A673 (cell line): ENCODE measurements at regions not wholly inside any gene's neighbourhood (a gene's known extent, or its start where the extent isn't known, plus 50 kb on each side); places are given as distances from the start of the nearest gene placed in this dataset.

Experiments
- EZH2 ChIP-seq: fragments of 200-600 bp; sonication (generic); IDR thresholded peaks from 2 replicates; pipeline ENCODE4 v1.6.1; 2017; ENCODE audit warnings: borderline replicate concordance, low read depth, mild to moderate bottlenecking, mixed read lengths, antibody characterized with exemption, low read length; ENCODE audit not compliant: poor library complexity, severe bottlenecking
- TF ChIP-seq, protein P1 (sequence below): fragments of 300-800, 200-600 bp; sonication (generic); conservative IDR thresholded peaks from 2 replicates; pipeline ENCODE4 v1.5.1; 2017; ENCODE audit warnings: low read depth, mild to moderate bottlenecking, antibody characterized with exemption, low read length, moderate library complexity, mixed read lengths

DNA sequence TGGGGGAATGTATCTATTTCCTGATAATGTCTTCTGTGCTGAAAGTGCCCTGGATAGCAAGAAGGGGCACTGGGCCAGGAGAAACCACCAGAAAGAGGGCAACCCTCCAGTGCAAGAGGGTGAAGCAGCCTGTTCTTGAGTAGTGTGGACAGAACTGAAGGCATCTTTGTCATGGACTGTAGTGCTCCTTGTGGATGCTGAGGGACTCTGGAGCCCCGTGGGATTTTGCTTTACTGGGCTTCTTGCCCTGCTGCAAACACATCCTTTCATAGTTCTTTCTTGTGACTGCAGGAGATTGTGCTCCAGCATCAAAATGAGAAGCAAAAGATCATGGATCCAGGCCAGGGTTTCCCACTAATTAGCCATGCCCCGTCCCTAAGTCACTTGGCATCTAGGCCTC, 300.6 kb downstream of the ZNF326 start:
- TF ChIP-seq, protein P1, sequence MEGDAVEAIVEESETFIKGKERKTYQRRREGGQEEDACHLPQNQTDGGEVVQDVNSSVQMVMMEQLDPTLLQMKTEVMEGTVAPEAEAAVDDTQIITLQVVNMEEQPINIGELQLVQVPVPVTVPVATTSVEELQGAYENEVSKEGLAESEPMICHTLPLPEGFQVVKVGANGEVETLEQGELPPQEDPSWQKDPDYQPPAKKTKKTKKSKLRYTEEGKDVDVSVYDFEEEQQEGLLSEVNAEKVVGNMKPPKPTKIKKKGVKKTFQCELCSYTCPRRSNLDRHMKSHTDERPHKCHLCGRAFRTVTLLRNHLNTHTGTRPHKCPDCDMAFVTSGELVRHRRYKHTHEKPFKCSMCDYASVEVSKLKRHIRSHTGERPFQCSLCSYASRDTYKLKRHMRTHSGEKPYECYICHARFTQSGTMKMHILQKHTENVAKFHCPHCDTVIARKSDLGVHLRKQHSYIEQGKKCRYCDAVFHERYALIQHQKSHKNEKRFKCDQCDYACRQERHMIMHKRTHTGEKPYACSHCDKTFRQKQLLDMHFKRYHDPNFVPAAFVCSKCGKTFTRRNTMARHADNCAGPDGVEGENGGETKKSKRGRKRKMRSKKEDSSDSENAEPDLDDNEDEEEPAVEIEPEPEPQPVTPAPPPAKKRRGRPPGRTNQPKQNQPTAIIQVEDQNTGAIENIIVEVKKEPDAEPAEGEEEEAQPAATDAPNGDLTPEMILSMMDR = peak; percentile 35; the same call in 1 of the 2 replicates
- no peak for TF ChIP-seq EZH2
